ENCODE measurements at regions not wholly inside any gene's neighbourhood (a gene's known extent, or its start where the extent isn't known, plus 50 kb on each side); places are given as distances from the start of the nearest gene placed in this dataset.
"Not testable (repeated sequence)": the region's sequence is repeated elsewhere in the genome, so short reads cannot be mapped to it uniquely, and the experiment has no call there.

- TF ChIP-seq CTCF (IDR thresholded peaks at IDR 0.05; ENCODE audit: low read depth, low read length); POLR2A (IDR thresholded peaks at IDR 0.05; ENCODE audit: extremely low read depth, insufficient read length); MYC (IDR thresholded peaks at IDR 0.05; ENCODE audit: low read depth, low read length); MAX (IDR thresholded peaks at IDR 0.05; ENCODE audit: low read depth, low read length): not testable (repeated sequence)
Measured at GRCh38 chr3:912717-913116, 180.1 kb upstream of the CNTN6 start.
